DOHH2 (cell line): ENCODE measurements at regions not wholly inside any gene's neighbourhood (a gene's known extent, or its start where the extent isn't known, plus 50 kb on each side); places are given as distances from the start of the nearest gene placed in this dataset.

ENCODE experiments used
- H3F3A ChIP-seq: fragments of 200-600 bp; sonication (generic), shearing (Covaris generic); 2 replicates; pipeline ENCODE4 v1.6.0; 2016; ENCODE audit warnings: antibody characterized with exemption, mild to moderate bottlenecking; ENCODE audit not compliant: control insufficient read depth, insufficient read depth
- H3K27ac ChIP-seq: fragments of 200-600 bp; sonication (generic); 2 replicates; pipeline ENCODE4 v1.5.1; 2014; ENCODE audit warnings: low read depth, mild to moderate bottlenecking, low read length, moderate library complexity
- H3K27me3 ChIP-seq: fragments of 200-600 bp; sonication (generic); 2 replicates; pipeline ENCODE4 v1.6.1; 2014; ENCODE audit warnings: mild to moderate bottlenecking, low read length, mixed read lengths; ENCODE audit not compliant: control insufficient read depth
- H3K36me3 ChIP-seq: fragments of 200-600 bp; sonication (generic); 2 replicates; pipeline ENCODE4 v1.6.1; 2014; ENCODE audit warnings: mild to moderate bottlenecking, low read length, moderate library complexity, mixed read lengths; ENCODE audit not compliant: control insufficient read depth
- H3K4me1 ChIP-seq: fragments of 200-600 bp; sonication (generic); 2 replicates; pipeline ENCODE4 v1.6.1; 2014; ENCODE audit warnings: mild to moderate bottlenecking, low read length, mixed read lengths; ENCODE audit not compliant: control insufficient read depth
- H3K4me2 ChIP-seq: fragments of 200-600 bp; sonication (generic); 2 replicates; pipeline ENCODE4 v1.6.0; 2014; ENCODE audit warnings: mild to moderate bottlenecking, low read length, moderate library complexity
- H3K4me3 ChIP-seq: fragments of 200-600 bp; sonication (generic); 2 replicates; pipeline ENCODE4 v1.5.1; 2014; ENCODE audit warnings: mild to moderate bottlenecking, low read length, mixed read lengths
- H3K79me2 ChIP-seq: fragments of 200-600 bp; sonication (generic); 2 replicates; pipeline ENCODE4 v1.6.1; 2014; ENCODE audit warnings: mild to moderate bottlenecking, low read length, mixed read lengths; ENCODE audit not compliant: control insufficient read depth
- H3K9me2 ChIP-seq: fragments of 200-600 bp; sonication (generic); replicated peaks from 2 replicates; pipeline ENCODE4 v1.6.1; 2014; ENCODE audit warnings: mild to moderate bottlenecking, low read length, mixed read lengths; ENCODE audit not compliant: control insufficient read depth
- H3K9me3 ChIP-seq: fragments of 200-600 bp; sonication (generic); 2 replicates; pipeline ENCODE4 v1.6.1; 2014; ENCODE audit warnings: antibody characterized with exemption, low read length, mixed read lengths; ENCODE audit not compliant: control insufficient read depth, insufficient read depth
- H4K20me1 ChIP-seq: fragments of 200-600 bp; sonication (generic); 2 replicates; pipeline ENCODE4 v1.6.0; 2014; ENCODE audit warnings: low read depth, mild to moderate bottlenecking, antibody characterized with exemption, low read length, moderate library complexity; ENCODE audit not compliant: control insufficient read depth, insufficient read depth
- EZH2phosphoT487 ChIP-seq: fragments of 200-600 bp; sonication (generic); IDR thresholded peaks from 2 replicates; pipeline ENCODE4 v1.6.1; 2017; ENCODE audit warnings: borderline replicate concordance, mild to moderate bottlenecking, antibody characterized with exemption, low read length, moderate library complexity, mixed read lengths
- TF ChIP-seq, protein P1 (sequence below): fragments of 200-600 bp; sonication (generic); IDR thresholded peaks from one replicate; pipeline ENCODE4 v1.5.1; 2014; ENCODE audit warnings: antibody characterized with exemption, mild to moderate bottlenecking, low read depth, low read length; ENCODE audit not compliant: poor library complexity, severe bottlenecking

DNA sequence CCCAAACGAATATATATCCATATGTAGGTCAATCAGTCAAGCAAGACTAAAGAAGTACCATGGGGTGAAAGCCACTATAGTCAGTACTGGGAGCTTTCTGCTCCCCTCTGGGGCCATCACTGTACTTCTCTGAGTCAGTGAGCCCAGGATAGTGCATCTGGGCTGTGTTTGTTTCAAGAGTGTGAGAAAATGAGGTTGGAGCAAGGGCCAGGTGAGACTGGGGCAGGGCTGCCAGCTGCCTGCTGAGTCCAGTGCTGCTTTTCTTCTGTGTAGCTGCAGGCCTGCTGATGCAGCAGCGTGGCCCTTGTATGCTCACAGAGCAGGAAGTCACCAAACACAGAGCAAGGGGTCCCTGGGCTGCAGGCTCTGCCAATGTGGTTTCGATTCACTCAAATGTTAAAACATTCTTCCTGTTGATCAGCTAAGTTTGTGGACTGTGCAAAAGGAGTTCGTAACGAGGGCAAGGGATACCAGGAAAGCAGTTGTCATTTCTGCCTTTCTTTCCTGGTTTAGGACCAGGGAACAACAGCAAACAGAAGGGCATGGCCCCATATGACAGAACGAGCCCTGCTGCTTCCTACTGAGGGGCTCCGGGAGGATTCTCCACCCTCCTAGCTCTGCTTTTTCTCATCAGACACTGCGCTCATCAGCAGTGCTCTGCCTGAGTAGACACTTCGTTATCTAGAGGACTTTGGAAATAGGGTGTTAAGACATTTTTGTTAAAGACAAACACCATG is 65.4 kb upstream of the TNS3 start:
- Histone ChIP-seq H3K4me3 (peak overlapping the region; percentile 52), H3K9me2 (no peaks in the 10 kb centered on the region), H3K4me1 (peaks cover 38% of the 10 kb centered on the region), H3K4me2 (peak overlapping the region; percentile 65), H3K79me2 (no peaks in the 10 kb centered on the region), H3F3A (no peaks in the 10 kb centered on the region), H3K36me3 (no peaks in the 10 kb centered on the region), H3K27me3 (no peaks in the 10 kb centered on the region), H4K20me1 (no peaks in the 10 kb centered on the region), H3K27ac (peak overlapping the region; percentile 72), H3K9me3 (peaks cover 10% of the 10 kb centered on the region; the same call in 1 of the 2 replicates)
- no peak for TF ChIP-seq EZH2phosphoT487
- TF ChIP-seq, protein P1, sequence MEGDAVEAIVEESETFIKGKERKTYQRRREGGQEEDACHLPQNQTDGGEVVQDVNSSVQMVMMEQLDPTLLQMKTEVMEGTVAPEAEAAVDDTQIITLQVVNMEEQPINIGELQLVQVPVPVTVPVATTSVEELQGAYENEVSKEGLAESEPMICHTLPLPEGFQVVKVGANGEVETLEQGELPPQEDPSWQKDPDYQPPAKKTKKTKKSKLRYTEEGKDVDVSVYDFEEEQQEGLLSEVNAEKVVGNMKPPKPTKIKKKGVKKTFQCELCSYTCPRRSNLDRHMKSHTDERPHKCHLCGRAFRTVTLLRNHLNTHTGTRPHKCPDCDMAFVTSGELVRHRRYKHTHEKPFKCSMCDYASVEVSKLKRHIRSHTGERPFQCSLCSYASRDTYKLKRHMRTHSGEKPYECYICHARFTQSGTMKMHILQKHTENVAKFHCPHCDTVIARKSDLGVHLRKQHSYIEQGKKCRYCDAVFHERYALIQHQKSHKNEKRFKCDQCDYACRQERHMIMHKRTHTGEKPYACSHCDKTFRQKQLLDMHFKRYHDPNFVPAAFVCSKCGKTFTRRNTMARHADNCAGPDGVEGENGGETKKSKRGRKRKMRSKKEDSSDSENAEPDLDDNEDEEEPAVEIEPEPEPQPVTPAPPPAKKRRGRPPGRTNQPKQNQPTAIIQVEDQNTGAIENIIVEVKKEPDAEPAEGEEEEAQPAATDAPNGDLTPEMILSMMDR: no peak

DNA sequence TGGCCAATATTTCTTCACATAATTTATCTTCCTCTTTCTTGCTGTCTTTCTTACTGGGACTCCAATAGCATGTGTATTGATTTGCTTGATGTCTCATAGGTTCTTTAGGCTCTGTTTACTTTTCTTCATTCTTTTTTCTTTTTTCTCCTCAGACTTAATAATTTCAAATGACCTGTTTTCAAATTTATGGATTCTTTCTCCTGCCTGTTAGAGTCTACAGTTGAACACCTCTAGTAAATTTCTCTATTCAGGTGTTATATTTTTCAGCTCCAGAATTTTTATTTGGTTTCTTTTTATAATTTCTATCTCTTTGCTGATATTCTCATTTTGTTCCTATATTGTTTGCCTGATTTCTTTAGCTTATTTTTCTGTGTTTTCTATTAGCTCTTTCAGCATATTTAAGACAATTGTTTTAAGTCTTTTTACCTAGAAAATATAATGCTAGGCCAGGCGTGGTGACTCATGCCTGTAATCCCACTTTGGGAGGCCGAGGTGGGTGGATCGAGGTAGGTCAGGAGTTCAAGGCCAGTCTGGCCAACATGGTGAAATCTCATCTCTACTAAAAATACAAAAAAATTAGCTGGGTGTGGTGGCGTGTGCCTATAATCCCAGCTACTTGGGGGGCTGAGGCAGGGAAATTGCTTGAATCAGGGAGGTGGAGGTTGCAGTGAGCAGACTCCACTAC is 61.9 kb upstream of the TNS3 start:
- H3K27ac ChIP-seq: no peak overlapping the region
- no peak overlapping the region for H3K4me3 ChIP-seq
- peaks cover 30% of the 10 kb centered on the region for H3K4me1 ChIP-seq
- no peaks in the 10 kb centered on the region for H3K27me3 ChIP-seq
- H3K9me3 ChIP-seq: peaks cover 10% of the 10 kb centered on the region; the same call in 1 of the 2 replicates
- H3K4me2 ChIP-seq: no peak overlapping the region
- TF ChIP-seq, protein P1: no peak
- no peak for TF ChIP-seq EZH2phosphoT487
- no peaks in the 10 kb centered on the region for H3K79me2 ChIP-seq
- no peaks in the 10 kb centered on the region for H4K20me1 ChIP-seq
- no peaks in the 10 kb centered on the region for H3K36me3 ChIP-seq
- H3K9me2 ChIP-seq: no peaks in the 10 kb centered on the region
- no peaks in the 10 kb centered on the region for H3F3A ChIP-seq

DNA sequence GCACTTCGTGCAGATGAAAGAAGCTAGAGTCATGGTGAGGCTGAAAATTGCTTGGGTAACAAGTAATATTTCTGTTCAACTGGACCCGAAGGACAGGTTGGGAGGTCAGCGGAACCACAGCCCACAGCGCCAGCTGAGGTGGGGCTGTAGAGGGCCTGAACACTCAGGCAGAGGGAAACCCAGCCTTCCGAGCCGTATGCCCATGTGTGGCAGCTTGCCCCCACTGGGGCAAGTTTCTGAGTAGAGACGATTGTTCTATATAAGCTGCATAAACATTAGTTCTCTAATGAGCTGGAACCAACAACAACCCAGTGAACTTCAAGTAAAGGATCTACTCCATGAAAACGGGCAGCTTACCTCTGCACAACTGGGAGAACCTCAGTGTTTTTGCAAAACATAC is 58.4 kb upstream of the TNS3 start:
- peaks cover 24% of the 10 kb centered on the region for H3K4me1 ChIP-seq

More for the DNA sequence above, 58.4 kb upstream of the TNS3 start:
- H3K27me3 ChIP-seq: no peaks in the 10 kb centered on the region
- no peaks in the 10 kb centered on the region for H3F3A ChIP-seq
- no peaks in the 10 kb centered on the region for H3K9me2 ChIP-seq
- H3K9me3 ChIP-seq: peaks cover 10% of the 10 kb centered on the region; the same call in 1 of the 2 replicates
- H3K27ac ChIP-seq: no peak overlapping the region
- no peaks in the 10 kb centered on the region for H3K36me3 ChIP-seq
- TF ChIP-seq, protein P1: no peak
- no peak for TF ChIP-seq EZH2phosphoT487
- no peaks in the 10 kb centered on the region for H3K79me2 ChIP-seq
- no peak overlapping the region for H3K4me2 ChIP-seq
- no peak overlapping the region for H3K4me3 ChIP-seq
- H4K20me1 ChIP-seq: no peaks in the 10 kb centered on the region
